Gastrocnemius medialis (tissue), 4 donors: ENCODE measurements at regions not wholly inside any gene's neighbourhood (a gene's known extent, or its start where the extent isn't known, plus 50 kb on each side); places are given as distances from the start of the nearest gene placed in this dataset.

Experiments used
- CTCF ChIP-seq, 5 experiments: fragments of 450-650 bp in 3 of 5; fragments of 200-600 bp in 2 of 5; sonication (generic) in 2 of 5; IDR thresholded peaks in 4 of 5; conservative IDR thresholded peaks in 1 of 5; 1 replicate in 4 of 5; 2 replicates in 1 of 5; pipeline ENCODE4 v1.5.1; 2016 to 2019; ENCODE audit warnings: antibody characterized with exemption in 5 of 5, mild to moderate bottlenecking in 3 of 5, moderate library complexity in 3 of 5
- POLR2A ChIP-seq, 2 donors: fragments of 450-650 bp; IDR thresholded peaks; one replicate each; pipeline ENCODE4 v1.6.1; 2017; ENCODE audit warnings: antibody characterized with exemption in 2 of 2, mild to moderate bottlenecking in 2 of 2, moderate library complexity in 2 of 2

GRCh38 chrX:51158231-51158630 is 174.4 kb upstream of the NUDT10 start:
- no peak for TF ChIP-seq CTCF (IDR thresholded peaks at IDR 0.05 in 4 of 5, conservative IDR thresholded peaks at IDR 0.05 in 1 of 5)
- no peak for TF ChIP-seq POLR2A (IDR thresholded peaks at IDR 0.05)
